Loucy (cell line): ENCODE measurements at regions not wholly inside any gene's neighbourhood (a gene's known extent, or its start where the extent isn't known, plus 50 kb on each side); places are given as distances from the start of the nearest gene placed in this dataset.

Source experiments
- H2AFZ ChIP-seq: fragments of 200-600 bp; sonication (generic); 2 replicates; pipeline ENCODE4 v1.6.0; 2016; ENCODE audit warnings: antibody characterized with exemption, mild to moderate bottlenecking, low read length, moderate library complexity
- H3F3A ChIP-seq: fragments of 200-600 bp; 2 replicates; pipeline ENCODE4 v1.6.0; 2016; ENCODE audit warnings: antibody characterized with exemption, low read depth, mild to moderate bottlenecking
- H3K27me3 ChIP-seq: fragments of 200-600 bp; sonication (generic); 2 replicates; pipeline ENCODE4 v1.6.1; 2014; ENCODE audit warnings: low read length, mild to moderate bottlenecking; ENCODE audit not compliant: insufficient read depth, poor library complexity, severe bottlenecking
- H3K36me3 ChIP-seq: fragments of 200-600 bp; sonication (generic); 2 replicates; pipeline ENCODE4 v1.6.1; 2016; ENCODE audit warnings: low read length; ENCODE audit not compliant: insufficient read depth
- H3K4me1 ChIP-seq: fragments of 200-600 bp; sonication (generic); 2 replicates; pipeline ENCODE4 v1.5.1; 2014; ENCODE audit warnings: low read length, mild to moderate bottlenecking; ENCODE audit not compliant: insufficient read depth, poor library complexity, severe bottlenecking
- H3K4me2 ChIP-seq: fragments of 200-600 bp; sonication (generic); 2 replicates; pipeline ENCODE4 v1.6.0; 2014; ENCODE audit warnings: antibody characterized with exemption, low read length, low read depth, mild to moderate bottlenecking; ENCODE audit not compliant: poor library complexity, severe bottlenecking
- H3K4me3 ChIP-seq: fragments of 200-600 bp; sonication (generic); 2 replicates; pipeline ENCODE4 v1.5.1; 2014; ENCODE audit warnings: low read length, mild to moderate bottlenecking, mixed read lengths; ENCODE audit not compliant: poor library complexity, severe bottlenecking
- H3K79me2 ChIP-seq: fragments of 200-600 bp; sonication (generic); 2 replicates; pipeline ENCODE4 v1.6.1; 2014; ENCODE audit warnings: low read length; ENCODE audit not compliant: insufficient read depth
- H3K9ac ChIP-seq: fragments of 200-600 bp; sonication (generic); 2 replicates; pipeline ENCODE4 v1.6.0; 2014; ENCODE audit warnings: mild to moderate bottlenecking, low read depth, low read length, moderate library complexity; ENCODE audit not compliant: poor library complexity, severe bottlenecking
- H3K9me2 ChIP-seq: fragments of 200-600 bp; sonication (generic); replicated peaks from 2 replicates; pipeline ENCODE4 v1.6.1; 2016; ENCODE audit warnings: low read depth, low read length, mixed read lengths
- H3K9me3 ChIP-seq: fragments of 200-600 bp; sonication (generic); 2 replicates; pipeline ENCODE4 v1.6.1; 2014; ENCODE audit warnings: mild to moderate bottlenecking, antibody characterized with exemption, low read length, low read depth; ENCODE audit not compliant: insufficient read depth
- H4K20me1 ChIP-seq: fragments of 200-600 bp; sonication (generic); 2 replicates; pipeline ENCODE4 v1.6.0; 2014; ENCODE audit warnings: antibody characterized with exemption, low read length, mild to moderate bottlenecking; ENCODE audit not compliant: insufficient read depth, poor library complexity, severe bottlenecking
- CTCF ChIP-seq: fragments of 200-600 bp; sonication (generic); conservative IDR thresholded peaks from 2 replicates; pipeline ENCODE4 v1.5.1; 2014; ENCODE audit warnings: mild to moderate bottlenecking, antibody characterized with exemption, low read length
- EZH2phosphoT487 ChIP-seq: fragments of 200-600 bp; IDR thresholded peaks from 2 replicates; pipeline ENCODE4 v1.6.1; 2018; ENCODE audit warnings: antibody characterized with exemption, mild to moderate bottlenecking, moderate library complexity, borderline replicate concordance

GRCh38 chr12:125412506-125412905 lies 347.3 kb downstream of the AACS start:
- no peak for TF ChIP-seq EZH2phosphoT487
- no peak for TF ChIP-seq CTCF
- Histone ChIP-seq H3K4me3 (no peak overlapping the region), H2AFZ (no peak overlapping the region), H3K4me2 (no peak overlapping the region), H3K27me3 (no peaks in the 10 kb centered on the region), H3K79me2 (no peaks in the 10 kb centered on the region), H3K9me3 (no peaks in the 10 kb centered on the region; the same call in 1 of the 2 replicates), H3K9me2 (no peaks in the 10 kb centered on the region), H4K20me1 (no peaks in the 10 kb centered on the region), H3K36me3 (no peaks in the 10 kb centered on the region), H3F3A (no peaks in the 10 kb centered on the region), H3K4me1 (no peaks in the 10 kb centered on the region), H3K9ac (no peak overlapping the region)

GRCh38 chr12:125417446-125417845 lies 352.2 kb downstream of the AACS start:
- Histone ChIP-seq H3K4me2 (no peak overlapping the region), H3K9me2 (no peaks in the 10 kb centered on the region), H3K9me3 (no peaks in the 10 kb centered on the region), H3K79me2 (no peaks in the 10 kb centered on the region), H3K4me3 (no peak overlapping the region), H3K4me1 (no peaks in the 10 kb centered on the region), H3F3A (no peaks in the 10 kb centered on the region), H3K36me3 (no peaks in the 10 kb centered on the region), H3K27me3 (no peaks in the 10 kb centered on the region), H2AFZ (no peak overlapping the region), H4K20me1 (no peaks in the 10 kb centered on the region), H3K9ac (no peak overlapping the region)
- TF ChIP-seq EZH2phosphoT487 (no peak), CTCF (no peak)

GRCh38 chr12:125418902-125419564 lies 353.8 kb downstream of the AACS start:
- Histone ChIP-seq H4K20me1 (no peaks in the 10 kb centered on the region), H3K4me1 (no peaks in the 10 kb centered on the region), H3K36me3 (no peaks in the 10 kb centered on the region), H3K9me3 (no peaks in the 10 kb centered on the region), H3K9ac (no peak overlapping the region), H3K4me3 (no peak overlapping the region), H3F3A (no peaks in the 10 kb centered on the region), H3K27me3 (no peaks in the 10 kb centered on the region), H3K9me2 (no peaks in the 10 kb centered on the region), H3K79me2 (no peaks in the 10 kb centered on the region), H2AFZ (no peak overlapping the region), H3K4me2 (no peak overlapping the region)
- TF ChIP-seq CTCF (no peak), EZH2phosphoT487 (no peak)
